ENCODE measurements at regions not wholly inside any gene's neighbourhood (a gene's known extent, or its start where the extent isn't known, plus 50 kb on each side); places are given as distances from the start of the nearest gene placed in this dataset.

GRCh38 chr2:215845839-215846586, 167.3 kb downstream of the MREG start:
- no peaks in the 10 kb centered on the region for H3K9me3 ChIP-seq (ENCODE audit: low read depth)
- H3K36me3 ChIP-seq (ENCODE audit: low read depth), result no peaks in the 10 kb centered on the region
- H4K20me1 ChIP-seq (ENCODE audit: insufficient read depth), result no peaks in the 10 kb centered on the region
- TF ChIP-seq EZH2phosphoT487 (IDR thresholded peaks at IDR 0.05; ENCODE audit: insufficient read depth, low read depth) (no peak), EZH2 (IDR thresholded peaks at IDR 0.05; ENCODE audit: insufficient read depth, poor library complexity, severe bottlenecking) (no peak)
- no peaks in the 10 kb centered on the region; the same call in 1 of the 2 replicates for H3K79me2 ChIP-seq (ENCODE audit: insufficient read depth)
- no peak for DNase-seq
- H3K27me3 ChIP-seq (replicated peaks; ENCODE audit: insufficient read depth), result no peaks in the 10 kb centered on the region
- H3K4me2 ChIP-seq (ENCODE audit: unreplicated experiment), result no peak overlapping the region
- no peak overlapping the region for H2AFZ ChIP-seq
- in situ Hi-C loops (cut with MboI), result no loop called here
- peaks cover 29% of the 10 kb centered on the region for H3F3A ChIP-seq (ENCODE audit: insufficient read depth)
- H3K9ac ChIP-seq, result no peak overlapping the region
- no peak overlapping the region for H3K27ac ChIP-seq
- WGBS, 2 experiments (ENCODE audit: low coverage in 1 of 2, low lambda C conversion rate in 2 of 2, missing lambda C conversion rate in 2 of 2), result 99% methylated on average over 8 of the region's 8 CpGs
- no peaks in the 10 kb centered on the region for H3K9me2 ChIP-seq (ENCODE audit: insufficient read depth)
- peaks cover 49% of the 10 kb centered on the region for H3K4me1 ChIP-seq (ENCODE audit: insufficient read depth)
- H3K4me3 ChIP-seq, result no peak overlapping the region

DNA sequence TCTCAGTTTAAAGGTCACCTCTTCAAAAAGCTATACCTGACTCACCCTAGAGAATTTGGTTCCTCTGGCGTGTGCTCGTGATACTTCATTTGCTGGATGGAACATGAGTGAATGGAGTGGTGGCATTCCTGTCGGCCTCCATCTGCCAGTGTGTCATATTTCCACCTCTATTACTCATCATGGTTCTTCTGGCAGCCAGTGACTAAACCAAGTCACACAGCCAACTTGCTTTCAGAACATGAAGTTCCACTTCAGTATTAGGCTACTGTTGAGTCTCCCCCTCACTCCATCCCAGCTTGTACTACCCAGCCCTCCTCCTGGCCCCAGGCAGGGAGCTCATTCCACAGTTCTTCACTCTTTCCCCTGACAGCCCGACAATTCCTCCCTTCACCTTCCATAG, 169.8 kb downstream of the MREG start:
- Histone ChIP-seq H3K4me2 (ENCODE audit: unreplicated experiment) (peak overlapping the region; percentile 59), H2AFZ (no peak overlapping the region), H3K27ac (peak overlapping the region; percentile 77), H3K9me3 (ENCODE audit: low read depth) (no peaks in the 10 kb centered on the region), H3K4me1 (ENCODE audit: insufficient read depth) (peaks cover 33% of the 10 kb centered on the region), H3F3A (ENCODE audit: insufficient read depth) (peaks cover 21% of the 10 kb centered on the region), H3K4me3 (peak overlapping the region; percentile 27; the same call in 1 of the 2 replicates), H3K79me2 (ENCODE audit: insufficient read depth) (no peaks in the 10 kb centered on the region; the same call in none of the 2 replicates), H3K9ac (peak overlapping the region; percentile 22; the same call in 1 of the 2 replicates), H3K36me3 (ENCODE audit: low read depth) (no peaks in the 10 kb centered on the region), H3K9me2 (ENCODE audit: insufficient read depth) (no peaks in the 10 kb centered on the region), H4K20me1 (ENCODE audit: insufficient read depth) (no peaks in the 10 kb centered on the region), H3K27me3 (replicated peaks; ENCODE audit: insufficient read depth) (no peaks in the 10 kb centered on the region)
- DNase-seq, result peak; percentile 95
- no peak for TF ChIP-seq EZH2phosphoT487 (IDR thresholded peaks at IDR 0.05; ENCODE audit: insufficient read depth, low read depth)
- no peak for TF ChIP-seq EZH2 (IDR thresholded peaks at IDR 0.05; ENCODE audit: insufficient read depth, poor library complexity, severe bottlenecking)
- 2% methylated on average over 4 of the region's 4 CpGs for WGBS, 2 experiments (ENCODE audit: low coverage in 1 of 2, low lambda C conversion rate in 2 of 2, missing lambda C conversion rate in 2 of 2)
- in situ Hi-C loops (cut with MboI), result no loop called here

DNA sequence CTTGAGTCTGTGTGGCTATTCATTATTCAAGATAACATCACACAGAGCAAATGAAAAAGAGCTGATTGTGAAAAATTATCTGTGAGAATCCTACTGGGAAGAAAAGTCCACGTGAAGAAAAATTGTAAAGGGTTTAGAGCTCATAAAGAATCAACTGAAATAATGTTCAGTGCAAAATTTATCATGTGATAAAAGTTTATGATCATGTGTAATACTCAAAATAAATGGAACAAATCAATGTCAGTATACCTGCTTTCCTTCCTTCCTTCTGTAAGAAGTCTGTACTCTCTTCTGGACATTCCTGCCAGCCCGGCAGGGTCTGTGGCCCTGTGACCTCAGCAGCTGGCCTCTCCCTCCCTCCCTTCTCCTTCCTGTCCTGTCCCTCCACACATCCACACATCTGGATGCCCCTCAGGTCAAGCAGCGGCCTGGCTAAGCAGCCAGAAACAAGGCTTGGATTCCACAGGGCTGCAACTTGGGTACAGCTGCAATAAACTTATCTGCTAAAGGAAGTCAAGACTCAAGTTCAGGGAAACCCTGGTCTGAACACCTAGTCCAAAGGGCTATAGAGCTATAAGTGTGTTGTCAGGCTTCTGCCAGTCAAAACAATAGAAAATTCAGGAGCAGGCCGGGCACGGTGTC, 172.1 kb downstream of the MREG start:
- no peaks in the 10 kb centered on the region for H3K36me3 ChIP-seq (ENCODE audit: low read depth)
- no peak overlapping the region for H3K27ac ChIP-seq
- no peaks in the 10 kb centered on the region for H3K9me2 ChIP-seq (ENCODE audit: insufficient read depth)
- H3K27me3 ChIP-seq (replicated peaks; ENCODE audit: insufficient read depth), result no peaks in the 10 kb centered on the region
- no peak overlapping the region for H3K4me3 ChIP-seq
- in situ Hi-C loops (cut with MboI), result no loop called here
- H2AFZ ChIP-seq, result 0 out of 2 replicates have a peak overlapping the region, but pooled peaks have one; percentile 31
- no peaks in the 10 kb centered on the region for H4K20me1 ChIP-seq (ENCODE audit: insufficient read depth)
- H3K9me3 ChIP-seq (ENCODE audit: low read depth), result no peaks in the 10 kb centered on the region
- DNase-seq, result no peak
- no peak overlapping the region for H3K9ac ChIP-seq
- peaks cover 29% of the 10 kb centered on the region for H3K4me1 ChIP-seq (ENCODE audit: insufficient read depth)
- H3K4me2 ChIP-seq (ENCODE audit: unreplicated experiment), result no peak overlapping the region
- TF ChIP-seq EZH2 (IDR thresholded peaks at IDR 0.05; ENCODE audit: insufficient read depth, poor library complexity, severe bottlenecking) (no peak), EZH2phosphoT487 (IDR thresholded peaks at IDR 0.05; ENCODE audit: insufficient read depth, low read depth) (no peak)
- 81 to 90% methylated on average over 5 of the region's 5 CpGs for WGBS, 2 experiments (ENCODE audit: low coverage in 1 of 2, low lambda C conversion rate in 2 of 2, missing lambda C conversion rate in 2 of 2)
- H3K79me2 ChIP-seq (ENCODE audit: insufficient read depth), result no peaks in the 10 kb centered on the region; the same call in none of the 2 replicates
- peaks cover 21% of the 10 kb centered on the region for H3F3A ChIP-seq (ENCODE audit: insufficient read depth)

- 95 to 99% methylated on average over 4 of the region's 4 CpGs for WGBS, 2 experiments (ENCODE audit: low coverage in 1 of 2, low lambda C conversion rate in 2 of 2, missing lambda C conversion rate in 2 of 2)
- Histone ChIP-seq H3K79me2 (ENCODE audit: insufficient read depth) (no peaks in the 10 kb centered on the region; the same call in none of the 2 replicates), H3K27ac (no peak overlapping the region), H3K9ac (no peak overlapping the region), H3K36me3 (ENCODE audit: low read depth) (no peaks in the 10 kb centered on the region), H3K4me2 (ENCODE audit: unreplicated experiment) (no peak overlapping the region), H4K20me1 (ENCODE audit: insufficient read depth) (no peaks in the 10 kb centered on the region), H3F3A (ENCODE audit: insufficient read depth) (peaks cover 21% of the 10 kb centered on the region), H2AFZ (no peak overlapping the region), H3K9me2 (ENCODE audit: insufficient read depth) (no peaks in the 10 kb centered on the region), H3K4me1 (ENCODE audit: insufficient read depth) (peaks cover 29% of the 10 kb centered on the region), H3K9me3 (ENCODE audit: low read depth) (no peaks in the 10 kb centered on the region), H3K27me3 (replicated peaks; ENCODE audit: insufficient read depth) (no peaks in the 10 kb centered on the region), H3K4me3 (no peak overlapping the region)
- DNase-seq, result no peak
- TF ChIP-seq EZH2 (IDR thresholded peaks at IDR 0.05; ENCODE audit: insufficient read depth, poor library complexity, severe bottlenecking) (no peak), EZH2phosphoT487 (IDR thresholded peaks at IDR 0.05; ENCODE audit: insufficient read depth, low read depth) (no peak)
- in situ Hi-C loops (cut with MboI), result no loop called here
Measured at GRCh38 chr2:215839816-215840215, 173.5 kb downstream of the MREG start.
